Heart left ventricle (tissue), 13 donors: ENCODE measurements at regions not wholly inside any gene's neighbourhood (a gene's known extent, or its start where the extent isn't known, plus 50 kb on each side); places are given as distances from the start of the nearest gene placed in this dataset.

Experiments
- CTCF ChIP-seq, 12 donors: fragments of 200-600 bp; sonication (generic) in 4 of 12; IDR thresholded peaks; one replicate each; pipeline versions ENCODE4 v1.5.0 to v1.8.0; 2018 to 2022; ENCODE audit warnings: antibody characterized with exemption in 12 of 12, mild to moderate bottlenecking in 5 of 12
- POLR2A ChIP-seq, 2 donors: fragments of 450-650 bp; IDR thresholded peaks; one replicate each; pipeline ENCODE4 v1.6.1; 2017; ENCODE audit warnings: antibody characterized with exemption in 2 of 2, mild to moderate bottlenecking in 2 of 2, moderate library complexity in 2 of 2
- donor health status: ischemic (EF 13 %, LVEDD 7.1; RV severe dilation, severe dysfunction).
- donor health status: DM: no; HTN: yes; CAD: no.
- donor health status: DM: no; HTN: no; CAD: no.
- donor health status: ischemic (EF 25% LVEDD 6.9; RV normal size, moderate dysfunction).
- donor health status: ischemic (EF 25% LVEDD 5.7; RV mildly dilated, moderate dysfunction).
- donor health status: ischemic (EF 35%, LVEDD 5.7; RV mildly dilated, moderate dysfunction).
- donor health status: nonischemic (EF 11% LVEDD 7.7; RV severe dilation, severe dysfunction).
- donor health status: DM: yes; HTN: yes; CAD: no.
- donor health status: PGD.
- donor health status: ischemic (EF 29% LVEDD 5.4; RV normal size, mild dysfunction).
- donor health status: nonischemic (EF 23%, LVEDD 6.1; RV moderate dilation, normal function).

DNA sequence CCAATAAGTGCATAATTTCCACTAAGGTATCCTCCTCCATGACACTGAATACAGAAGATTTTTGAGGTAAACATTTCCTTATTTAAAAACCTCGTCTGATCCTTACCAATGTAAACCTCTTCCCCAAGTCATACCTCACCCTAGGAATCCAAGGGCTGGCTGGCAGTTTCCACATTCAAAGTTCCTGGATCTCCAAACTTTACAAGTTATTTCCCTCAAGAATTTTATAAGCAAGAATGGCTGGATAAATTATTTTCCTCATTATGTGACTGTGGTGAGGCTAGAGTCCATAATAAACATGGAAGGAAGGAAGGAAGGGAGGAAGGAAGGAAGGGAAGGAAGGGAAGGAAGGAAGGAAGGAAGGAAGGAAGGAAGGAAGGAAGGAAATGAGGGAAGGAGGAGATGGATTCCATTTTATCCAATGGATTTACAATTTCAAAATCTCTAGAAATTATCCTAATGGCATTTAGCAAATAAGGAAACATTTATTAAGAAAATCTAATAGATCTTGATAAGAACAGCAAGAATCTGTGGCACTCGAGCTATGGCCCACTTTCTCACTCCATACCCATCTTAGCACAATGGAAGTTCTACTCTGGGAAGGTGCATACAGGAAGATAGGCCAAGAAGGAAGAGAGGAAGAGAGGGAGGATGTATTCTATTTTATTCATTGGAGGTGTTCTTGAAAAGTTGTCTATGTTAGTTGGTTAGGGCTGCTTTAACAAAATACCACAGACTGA lies 477.8 kb upstream of the TMPO start:
- TF ChIP-seq CTCF (IDR thresholded peaks at IDR 0.05), result no peak
- TF ChIP-seq POLR2A (IDR thresholded peaks at IDR 0.05), result no peak
